ENCODE measurements at regions not wholly inside any gene's neighbourhood (a gene's known extent, or its start where the extent isn't known, plus 50 kb on each side); places are given as distances from the start of the nearest gene placed in this dataset.

DNA sequence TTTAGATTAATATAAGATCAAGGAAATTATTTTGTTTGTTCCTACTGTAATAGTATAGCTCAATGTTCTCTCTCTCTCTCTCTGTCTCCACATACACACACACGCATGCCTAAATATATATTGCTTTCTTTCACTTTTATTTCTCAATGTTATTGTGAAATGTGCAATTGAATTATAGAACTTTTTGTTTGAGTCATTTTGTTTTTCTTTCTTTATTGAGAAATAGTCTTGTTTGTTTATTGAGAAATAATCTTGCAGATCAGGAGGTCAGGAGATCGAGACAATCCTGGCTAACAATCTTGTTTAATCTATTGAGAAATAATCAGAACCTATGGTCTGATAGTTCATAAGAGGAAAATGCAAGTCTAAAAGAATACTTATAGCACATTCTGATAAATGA is 1581.3 kb downstream of the EFNB2 start:
- no peak for TF ChIP-seq POLR2A (IDR thresholded peaks at IDR 0.05)
- TF ChIP-seq, protein P1, sequence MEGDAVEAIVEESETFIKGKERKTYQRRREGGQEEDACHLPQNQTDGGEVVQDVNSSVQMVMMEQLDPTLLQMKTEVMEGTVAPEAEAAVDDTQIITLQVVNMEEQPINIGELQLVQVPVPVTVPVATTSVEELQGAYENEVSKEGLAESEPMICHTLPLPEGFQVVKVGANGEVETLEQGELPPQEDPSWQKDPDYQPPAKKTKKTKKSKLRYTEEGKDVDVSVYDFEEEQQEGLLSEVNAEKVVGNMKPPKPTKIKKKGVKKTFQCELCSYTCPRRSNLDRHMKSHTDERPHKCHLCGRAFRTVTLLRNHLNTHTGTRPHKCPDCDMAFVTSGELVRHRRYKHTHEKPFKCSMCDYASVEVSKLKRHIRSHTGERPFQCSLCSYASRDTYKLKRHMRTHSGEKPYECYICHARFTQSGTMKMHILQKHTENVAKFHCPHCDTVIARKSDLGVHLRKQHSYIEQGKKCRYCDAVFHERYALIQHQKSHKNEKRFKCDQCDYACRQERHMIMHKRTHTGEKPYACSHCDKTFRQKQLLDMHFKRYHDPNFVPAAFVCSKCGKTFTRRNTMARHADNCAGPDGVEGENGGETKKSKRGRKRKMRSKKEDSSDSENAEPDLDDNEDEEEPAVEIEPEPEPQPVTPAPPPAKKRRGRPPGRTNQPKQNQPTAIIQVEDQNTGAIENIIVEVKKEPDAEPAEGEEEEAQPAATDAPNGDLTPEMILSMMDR (IDR thresholded peaks at IDR 0.05), result no peak

Measured in right lobe of liver (tissue), 4 donors.